Astrocyte (in vitro differentiated cells and primary cell): ENCODE measurements at regions not wholly inside any gene's neighbourhood (a gene's known extent, or its start where the extent isn't known, plus 50 kb on each side); places are given as distances from the start of the nearest gene placed in this dataset.

Source experiments
- DNase-seq: peaks from one replicate; pipeline ENCODE4 v3.0.0-alpha.2; 2010; ENCODE audit warnings: low read depth
- FAIRE-seq: peaks from 2 replicates; lab custom pipeline; 2011; peaks lifted over from hg19 to GRCh38; lab: Jason Lieb, UNC
- H2AFZ ChIP-seq: 2 replicates; pipeline ENCODE4 v1.6.0; 2012; ENCODE audit warnings: low read depth, low read length, inconsistent platforms
- H3K27ac ChIP-seq: 2 replicates; pipeline ENCODE4 v1.5.1; 2011; ENCODE audit warnings: low read depth, low read length, inconsistent platforms
- H3K27me3 ChIP-seq: 2 replicates; pipeline ENCODE4 v1.6.0; 2011; ENCODE audit warnings: low read length, inconsistent platforms; ENCODE audit not compliant: insufficient read depth
- H3K36me3 ChIP-seq: 2 replicates; pipeline ENCODE4 v1.5.1; 2011; ENCODE audit warnings: low read length, inconsistent platforms; ENCODE audit not compliant: insufficient read depth
- H3K4me1 ChIP-seq: 2 replicates; pipeline ENCODE4 v1.5.1; 2011; ENCODE audit warnings: low read length, inconsistent platforms; ENCODE audit not compliant: insufficient read depth
- H3K4me2 ChIP-seq: 2 replicates; pipeline ENCODE4 v1.6.0; 2012; ENCODE audit warnings: low read length, inconsistent platforms
- H3K4me3 ChIP-seq: 2 replicates; pipeline ENCODE4 v1.5.1; 2011; ENCODE audit warnings: low read depth, mild to moderate bottlenecking, low read length, inconsistent platforms; ENCODE audit not compliant: insufficient read depth
- H3K79me2 ChIP-seq: 2 replicates; pipeline ENCODE4 v1.6.0; 2012; ENCODE audit warnings: mild to moderate bottlenecking, low read length, inconsistent platforms; ENCODE audit not compliant: insufficient read depth
- H3K9ac ChIP-seq: 2 replicates; pipeline ENCODE4 v1.6.0; 2012; ENCODE audit warnings: mild to moderate bottlenecking, low read length, inconsistent platforms
- H3K9me3 ChIP-seq: 2 replicates; pipeline ENCODE4 v1.5.1; 2012; ENCODE audit warnings: low read depth, mild to moderate bottlenecking, low read length, inconsistent platforms; ENCODE audit not compliant: insufficient read depth
- H4K20me1 ChIP-seq: 2 replicates; pipeline ENCODE4 v1.6.0; 2012; ENCODE audit warnings: low read length, inconsistent platforms; ENCODE audit not compliant: insufficient read depth
- H3K27ac Mint-ChIP-seq: one replicate; pipeline ENCODE4 v1.8.0; 2021; ENCODE audit warnings: mild to moderate bottlenecking, mixed read lengths; ENCODE audit not compliant: unreplicated experiment
- H3K27me3 Mint-ChIP-seq: one replicate; pipeline ENCODE4 v1.8.0; 2021; ENCODE audit warnings: low read depth, mixed read lengths; ENCODE audit not compliant: unreplicated experiment
- H3K36me3 Mint-ChIP-seq: one replicate; pipeline ENCODE4 v1.8.0; 2021; ENCODE audit warnings: low read depth, mixed read lengths; ENCODE audit not compliant: unreplicated experiment
- H3K4me1 Mint-ChIP-seq: one replicate; pipeline ENCODE4 v1.8.0; 2021; ENCODE audit warnings: low read depth, mixed read lengths; ENCODE audit not compliant: unreplicated experiment
- H3K4me3 Mint-ChIP-seq: one replicate; pipeline ENCODE4 v1.8.0; 2021; ENCODE audit warnings: mild to moderate bottlenecking, moderate library complexity, mixed read lengths; ENCODE audit not compliant: unreplicated experiment
- H3K9me3 Mint-ChIP-seq: one replicate; pipeline ENCODE4 v1.8.0; 2021; ENCODE audit warnings: mild to moderate bottlenecking, mixed read lengths; ENCODE audit not compliant: unreplicated experiment
- CTCF ChIP-seq: IDR thresholded peaks from 2 replicates; pipeline ENCODE4 v1.5.1; 2011; ENCODE audit warnings: low read depth, mild to moderate bottlenecking, inconsistent platforms, low read length, moderate library complexity; ENCODE audit not compliant: insufficient read depth
- EZH2 ChIP-seq: IDR thresholded peaks from 2 replicates; pipeline ENCODE4 v1.6.1; 2012; ENCODE audit warnings: mild to moderate bottlenecking, low read length, inconsistent platforms; ENCODE audit not compliant: insufficient read depth

GRCh38 chr7:91517201-91517785, 253.1 kb downstream of the FZD1 start:
- Mint-ChIP-seq H3K27ac (no peak overlapping the region), H3K4me1 (peaks cover 13% of the 10 kb centered on the region)

GRCh38 chr7:91518058-91518457, 253.8 kb downstream of the FZD1 start:
- Histone ChIP-seq H3K4me1 (peaks cover 9% of the 10 kb centered on the region), H4K20me1 (no peaks in the 10 kb centered on the region), H3K4me2 (no peak overlapping the region), H3K36me3 (no peaks in the 10 kb centered on the region), H3K27ac (no peak overlapping the region), H3K79me2 (no peaks in the 10 kb centered on the region), H3K27me3 (no peaks in the 10 kb centered on the region), H2AFZ (no peak overlapping the region), H3K9ac (no peak overlapping the region), H3K4me3 (no peak overlapping the region), H3K9me3 (no peaks in the 10 kb centered on the region)
- Mint-ChIP-seq H3K27me3 (peaks cover 3% of the 10 kb centered on the region), H3K9me3 (peaks cover 3% of the 10 kb centered on the region), H3K4me1 (peaks cover 13% of the 10 kb centered on the region), H3K4me3 (no peak overlapping the region), H3K27ac (no peak overlapping the region), H3K36me3 (no peaks in the 10 kb centered on the region)
- FAIRE-seq (no peak), DNase-seq (no peak)
- no peak for TF ChIP-seq EZH2
- TF ChIP-seq CTCF, result no peak

More at GRCh38 chr7:91517201-91517785, 253.1 kb downstream of the FZD1 start:
- no peak overlapping the region for H3K4me3 ChIP-seq
- no peaks in the 10 kb centered on the region for H4K20me1 ChIP-seq
- TF ChIP-seq CTCF (no peak), EZH2 (no peak)
- H2AFZ ChIP-seq, result no peak overlapping the region
- peaks cover 3% of the 10 kb centered on the region for H3K27me3 Mint-ChIP-seq
- H3K4me2 ChIP-seq, result no peak overlapping the region
- peaks cover 3% of the 10 kb centered on the region for H3K9me3 Mint-ChIP-seq
- H3K9me3 ChIP-seq, result no peaks in the 10 kb centered on the region
- no peaks in the 10 kb centered on the region for H3K36me3 ChIP-seq
- DNase-seq (peak; percentile 66), FAIRE-seq (no peak)
- no peaks in the 10 kb centered on the region for H3K27me3 ChIP-seq
- no peaks in the 10 kb centered on the region for H3K36me3 Mint-ChIP-seq
- no peaks in the 10 kb centered on the region for H3K79me2 ChIP-seq
- no peak overlapping the region for H3K4me3 Mint-ChIP-seq
- no peak overlapping the region for H3K9ac ChIP-seq
- H3K27ac ChIP-seq, result no peak overlapping the region
- H3K4me1 ChIP-seq, result peaks cover 9% of the 10 kb centered on the region
